IPS-18a (cell line): ENCODE measurements at regions not wholly inside any gene's neighbourhood (a gene's known extent, or its start where the extent isn't known, plus 50 kb on each side); places are given as distances from the start of the nearest gene placed in this dataset.

ENCODE experiments used
- H3K27ac ChIP-seq: one replicate; pipeline ENCODE4 v1.5.1; 2013; ENCODE audit warnings: low read length
- H3K27me3 ChIP-seq: one replicate; pipeline ENCODE4 v1.6.1; 2013; ENCODE audit warnings: mild to moderate bottlenecking, low read length; ENCODE audit not compliant: control insufficient read depth, insufficient read depth
- H3K36me3 ChIP-seq: one replicate; pipeline ENCODE4 v1.6.1; 2013; ENCODE audit warnings: low read depth, low read length; ENCODE audit not compliant: control insufficient read depth
- H3K4me1 ChIP-seq: one replicate; pipeline ENCODE4 v1.6.1; 2013; ENCODE audit warnings: low read depth, low read length; ENCODE audit not compliant: control insufficient read depth
- H3K4me3 ChIP-seq: one replicate; pipeline ENCODE4 v1.5.1; 2013; ENCODE audit warnings: low read length
- H3K9ac ChIP-seq: one replicate; pipeline ENCODE4 v1.6.1; 2013; ENCODE audit warnings: mild to moderate bottlenecking, low read length, moderate library complexity
- H3K9me3 ChIP-seq: one replicate; pipeline ENCODE4 v1.6.1; 2013; ENCODE audit warnings: low read depth, low read length; ENCODE audit not compliant: control insufficient read depth

GRCh38 chr16:56140645-56141044, 50.6 kb upstream of the GNAO1 start:
- Histone ChIP-seq H3K9ac (no peak overlapping the region), H3K9me3 (no peaks in the 10 kb centered on the region), H3K4me3 (no peak overlapping the region), H3K36me3 (no peaks in the 10 kb centered on the region), H3K4me1 (no peaks in the 10 kb centered on the region), H3K27me3 (no peaks in the 10 kb centered on the region), H3K27ac (no peak overlapping the region)

GRCh38 chr16:56137269-56137668, 54.0 kb upstream of the GNAO1 start:
- no peaks in the 10 kb centered on the region for H3K36me3 ChIP-seq
- H3K27me3 ChIP-seq, result no peaks in the 10 kb centered on the region
- H3K4me3 ChIP-seq, result no peak overlapping the region
- H3K9ac ChIP-seq, result no peak overlapping the region
- no peak overlapping the region for H3K27ac ChIP-seq
- H3K4me1 ChIP-seq, result no peaks in the 10 kb centered on the region
- H3K9me3 ChIP-seq, result no peaks in the 10 kb centered on the region

DNA sequence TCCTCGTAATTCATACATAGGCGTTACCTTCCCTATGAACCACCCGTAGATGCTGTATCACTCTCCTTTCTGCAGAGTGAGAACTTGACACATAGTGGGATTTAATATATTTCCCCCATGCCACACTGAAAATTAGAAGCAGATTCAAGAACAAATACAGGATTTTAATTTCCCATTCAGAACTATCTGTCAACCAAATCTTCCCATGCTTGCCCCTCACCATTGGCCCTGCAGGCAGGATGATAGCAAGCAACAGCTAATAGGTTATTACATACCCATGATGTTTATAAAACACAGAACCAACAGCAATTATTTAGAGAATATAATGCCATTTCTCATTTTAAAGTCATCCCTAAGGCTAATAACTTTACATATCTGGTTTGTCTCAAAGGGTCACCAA, 55.0 kb upstream of the GNAO1 start:
- H3K27me3 ChIP-seq, result no peaks in the 10 kb centered on the region
- no peaks in the 10 kb centered on the region for H3K4me1 ChIP-seq
- H3K4me3 ChIP-seq, result no peak overlapping the region
- H3K9me3 ChIP-seq, result no peaks in the 10 kb centered on the region
- no peak overlapping the region for H3K9ac ChIP-seq
- H3K27ac ChIP-seq, result no peak overlapping the region
- no peaks in the 10 kb centered on the region for H3K36me3 ChIP-seq

GRCh38 chr16:56134790-56135189, 56.5 kb upstream of the GNAO1 start:
- no peak overlapping the region for H3K9ac ChIP-seq
- H3K9me3 ChIP-seq, result no peaks in the 10 kb centered on the region
- H3K27me3 ChIP-seq, result no peaks in the 10 kb centered on the region
- no peak overlapping the region for H3K27ac ChIP-seq
- H3K36me3 ChIP-seq, result no peaks in the 10 kb centered on the region
- H3K4me1 ChIP-seq, result no peaks in the 10 kb centered on the region
- no peak overlapping the region for H3K4me3 ChIP-seq

- Histone ChIP-seq H3K27ac (no peak overlapping the region), H3K4me1 (no peaks in the 10 kb centered on the region)
Measured at GRCh38 chr16:56125922-56126321, 65.4 kb upstream of the GNAO1 start.

DNA sequence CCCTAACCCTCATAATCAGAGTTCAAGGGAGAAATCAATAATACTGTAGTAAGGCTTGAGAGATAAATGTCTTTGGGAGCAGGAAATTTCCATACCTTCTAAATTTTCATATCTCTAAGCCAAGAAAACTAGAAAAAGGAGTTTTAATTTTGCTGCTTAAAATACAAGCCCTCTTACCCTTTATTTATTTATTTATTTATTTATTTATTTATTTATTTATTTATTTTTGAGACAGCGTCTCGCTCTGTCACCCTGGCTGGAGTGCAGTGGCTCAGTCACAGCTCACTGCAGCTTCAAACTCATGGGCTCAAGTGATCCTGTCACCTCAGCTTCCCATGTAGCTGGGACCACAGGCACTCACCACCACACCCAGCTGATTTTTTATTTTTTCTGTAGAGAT, 69.0 kb upstream of the GNAO1 start:
- H3K4me1 ChIP-seq, result peaks cover 1% of the 10 kb centered on the region
- no peak overlapping the region for H3K9ac ChIP-seq
- no peaks in the 10 kb centered on the region for H3K9me3 ChIP-seq
- H3K27me3 ChIP-seq, result no peaks in the 10 kb centered on the region
- no peaks in the 10 kb centered on the region for H3K36me3 ChIP-seq
- H3K4me3 ChIP-seq, result no peak overlapping the region
- H3K27ac ChIP-seq, result no peak overlapping the region

More at GRCh38 chr16:56125922-56126321, 65.4 kb upstream of the GNAO1 start:
- no peaks in the 10 kb centered on the region for H3K9me3 ChIP-seq
- no peaks in the 10 kb centered on the region for H3K36me3 ChIP-seq
- H3K9ac ChIP-seq, result no peak overlapping the region
- H3K4me3 ChIP-seq, result no peak overlapping the region
- H3K27me3 ChIP-seq, result no peaks in the 10 kb centered on the region

- no peaks in the 10 kb centered on the region for H3K36me3 ChIP-seq
- no peaks in the 10 kb centered on the region for H3K9me3 ChIP-seq
- H3K4me1 ChIP-seq, result peaks cover 13% of the 10 kb centered on the region
- H3K27ac ChIP-seq, result no peak overlapping the region
- H3K9ac ChIP-seq, result no peak overlapping the region
- no peaks in the 10 kb centered on the region for H3K27me3 ChIP-seq
- no peak overlapping the region for H3K4me3 ChIP-seq
Measured at GRCh38 chr16:56121156-56121500, 70.2 kb upstream of the GNAO1 start.

GRCh38 chr16:56120447-56121155, 70.7 kb upstream of the GNAO1 start:
- Histone ChIP-seq H3K36me3 (no peaks in the 10 kb centered on the region), H3K4me3 (no peak overlapping the region), H3K9ac (no peak overlapping the region), H3K27ac (no peak overlapping the region), H3K9me3 (no peaks in the 10 kb centered on the region), H3K27me3 (no peaks in the 10 kb centered on the region), H3K4me1 (peaks cover 18% of the 10 kb centered on the region)

- H3K36me3 ChIP-seq, result no peaks in the 10 kb centered on the region
- H3K4me3 ChIP-seq, result no peak overlapping the region
- H3K9ac ChIP-seq, result no peak overlapping the region
- no peaks in the 10 kb centered on the region for H3K9me3 ChIP-seq
- H3K27ac ChIP-seq, result no peak overlapping the region
- H3K27me3 ChIP-seq, result no peaks in the 10 kb centered on the region
- peaks cover 28% of the 10 kb centered on the region for H3K4me1 ChIP-seq
Measured at GRCh38 chr16:56119133-56119532, 72.2 kb upstream of the GNAO1 start.

DNA sequence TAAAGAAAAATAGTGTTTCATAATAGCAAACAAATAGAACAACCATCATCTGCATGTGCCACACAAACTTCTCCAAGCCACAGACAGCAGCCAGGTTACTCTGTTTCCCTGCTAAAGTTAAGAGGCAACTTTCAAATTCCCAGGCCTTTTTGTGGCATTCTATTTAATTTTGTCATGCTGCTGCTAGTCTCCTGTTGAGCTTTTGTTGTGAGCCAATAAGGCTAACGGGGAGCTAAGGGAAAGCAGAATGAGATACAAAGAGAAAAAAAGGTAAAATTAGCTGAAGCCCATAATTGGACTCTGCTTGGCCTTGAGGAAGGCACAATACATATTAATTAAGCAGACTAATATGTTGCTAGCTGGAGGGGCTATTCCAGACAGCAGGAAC, 74.7 kb upstream of the GNAO1 start:
- H3K4me1 ChIP-seq, result peaks cover 39% of the 10 kb centered on the region

GRCh38 chr16:56115817-56116576, 75.3 kb upstream of the GNAO1 start:
- H3K36me3 ChIP-seq, result no peaks in the 10 kb centered on the region
- peak overlapping the region; percentile 32 for H3K4me3 ChIP-seq
- H3K9me3 ChIP-seq, result no peaks in the 10 kb centered on the region
- peaks cover 39% of the 10 kb centered on the region for H3K4me1 ChIP-seq
- H3K27ac ChIP-seq, result peak overlapping the region; percentile 3
- H3K27me3 ChIP-seq, result no peaks in the 10 kb centered on the region
- H3K9ac ChIP-seq, result peak overlapping the region; percentile 4

More for the DNA sequence above, 74.7 kb upstream of the GNAO1 start:
- H3K27me3 ChIP-seq, result no peaks in the 10 kb centered on the region
- peak overlapping the region; percentile 32 for H3K4me3 ChIP-seq
- no peaks in the 10 kb centered on the region for H3K9me3 ChIP-seq
- no peaks in the 10 kb centered on the region for H3K36me3 ChIP-seq
- no peak overlapping the region for H3K27ac ChIP-seq
- no peak overlapping the region for H3K9ac ChIP-seq

DNA sequence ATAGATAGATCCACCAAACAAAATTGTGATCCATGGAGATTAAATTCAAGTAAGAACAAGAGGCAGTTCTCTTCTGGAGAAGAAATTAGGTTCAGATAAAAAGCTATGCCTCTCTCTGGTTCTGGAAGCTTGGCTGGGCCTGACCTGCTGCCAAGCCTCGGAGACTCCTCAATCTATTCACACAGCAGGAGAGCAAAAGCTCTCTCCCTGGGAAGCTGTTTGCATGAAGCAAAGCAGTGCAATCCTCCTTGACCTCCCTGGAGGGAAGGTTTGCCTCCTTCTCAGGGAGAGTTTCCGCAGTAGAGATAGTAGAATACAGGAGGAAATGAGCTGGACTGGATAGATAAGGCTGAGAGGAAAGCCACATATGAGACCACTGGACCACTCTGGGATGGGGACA, 78.1 kb upstream of the GNAO1 start:
- H3K27ac ChIP-seq, result no peak overlapping the region
- H3K9me3 ChIP-seq, result no peaks in the 10 kb centered on the region
- H3K27me3 ChIP-seq, result no peaks in the 10 kb centered on the region
- no peak overlapping the region for H3K9ac ChIP-seq
- peaks cover 41% of the 10 kb centered on the region for H3K4me1 ChIP-seq
- H3K36me3 ChIP-seq, result no peaks in the 10 kb centered on the region
- H3K4me3 ChIP-seq, result no peak overlapping the region
